ENCODE measurements at regions not wholly inside any gene's neighbourhood (a gene's known extent, or its start where the extent isn't known, plus 50 kb on each side); places are given as distances from the start of the nearest gene placed in this dataset.

DNA sequence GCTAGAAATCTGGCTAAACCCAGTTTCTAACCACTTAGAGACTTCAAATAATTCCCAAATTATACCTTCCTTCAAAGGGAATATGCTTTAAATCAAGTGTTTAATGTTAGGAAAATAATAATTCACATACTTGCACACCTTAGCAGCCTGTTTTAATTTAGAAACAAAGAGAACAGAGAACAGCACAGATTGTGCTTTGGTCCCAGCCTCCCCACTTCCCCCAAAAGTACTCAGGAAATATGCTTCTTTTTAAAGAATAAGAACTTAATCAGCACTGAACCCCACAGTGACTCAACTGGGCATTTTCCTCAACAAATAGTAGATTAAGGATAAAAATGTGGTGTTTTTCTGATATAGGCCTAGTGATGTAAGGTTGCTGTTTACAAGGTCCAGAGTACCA is 295.8 kb downstream of the GBA3 start:
- Histone ChIP-seq H3K9ac (ENCODE audit: low read length) (no peak overlapping the region), H3K9me3 (ENCODE audit: low read length) (no peaks in the 10 kb centered on the region), H3K79me2 (replicated peaks; ENCODE audit: insufficient read depth, low read length) (no peaks in the 10 kb centered on the region), H3K27ac (ENCODE audit: low read length) (no peak overlapping the region), H3K9me2 (ENCODE audit: insufficient read depth, low read length) (no peaks in the 10 kb centered on the region), H3F3A (ENCODE audit: insufficient read depth, low read length, poor library complexity, severe bottlenecking) (no peaks in the 10 kb centered on the region), H3K36me3 (ENCODE audit: insufficient read depth, low read length) (no peaks in the 10 kb centered on the region), H2AFZ (ENCODE audit: low read depth, low read length) (no peak overlapping the region), H3K4me3 (ENCODE audit: low read length) (no peak overlapping the region), H3K4me2 (ENCODE audit: low read length) (no peak overlapping the region), H4K20me1 (ENCODE audit: insufficient read depth) (no peaks in the 10 kb centered on the region), H3K27me3 (ENCODE audit: insufficient read depth, low read depth, low read length) (no peaks in the 10 kb centered on the region)
- TF ChIP-seq TAF1 (IDR thresholded peaks at IDR 0.05; ENCODE audit: low read depth) = no peak
- TF ChIP-seq, protein P1, sequence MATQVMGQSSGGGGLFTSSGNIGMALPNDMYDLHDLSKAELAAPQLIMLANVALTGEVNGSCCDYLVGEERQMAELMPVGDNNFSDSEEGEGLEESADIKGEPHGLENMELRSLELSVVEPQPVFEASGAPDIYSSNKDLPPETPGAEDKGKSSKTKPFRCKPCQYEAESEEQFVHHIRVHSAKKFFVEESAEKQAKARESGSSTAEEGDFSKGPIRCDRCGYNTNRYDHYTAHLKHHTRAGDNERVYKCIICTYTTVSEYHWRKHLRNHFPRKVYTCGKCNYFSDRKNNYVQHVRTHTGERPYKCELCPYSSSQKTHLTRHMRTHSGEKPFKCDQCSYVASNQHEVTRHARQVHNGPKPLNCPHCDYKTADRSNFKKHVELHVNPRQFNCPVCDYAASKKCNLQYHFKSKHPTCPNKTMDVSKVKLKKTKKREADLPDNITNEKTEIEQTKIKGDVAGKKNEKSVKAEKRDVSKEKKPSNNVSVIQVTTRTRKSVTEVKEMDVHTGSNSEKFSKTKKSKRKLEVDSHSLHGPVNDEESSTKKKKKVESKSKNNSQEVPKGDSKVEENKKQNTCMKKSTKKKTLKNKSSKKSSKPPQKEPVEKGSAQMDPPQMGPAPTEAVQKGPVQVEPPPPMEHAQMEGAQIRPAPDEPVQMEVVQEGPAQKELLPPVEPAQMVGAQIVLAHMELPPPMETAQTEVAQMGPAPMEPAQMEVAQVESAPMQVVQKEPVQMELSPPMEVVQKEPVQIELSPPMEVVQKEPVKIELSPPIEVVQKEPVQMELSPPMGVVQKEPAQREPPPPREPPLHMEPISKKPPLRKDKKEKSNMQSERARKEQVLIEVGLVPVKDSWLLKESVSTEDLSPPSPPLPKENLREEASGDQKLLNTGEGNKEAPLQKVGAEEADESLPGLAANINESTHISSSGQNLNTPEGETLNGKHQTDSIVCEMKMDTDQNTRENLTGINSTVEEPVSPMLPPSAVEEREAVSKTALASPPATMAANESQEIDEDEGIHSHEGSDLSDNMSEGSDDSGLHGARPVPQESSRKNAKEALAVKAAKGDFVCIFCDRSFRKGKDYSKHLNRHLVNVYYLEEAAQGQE (IDR thresholded peaks at IDR 0.05; ENCODE audit: borderline replicate concordance) = no peak
- no peak for TF ChIP-seq EZH2 (IDR thresholded peaks at IDR 0.05; ENCODE audit: borderline replicate concordance, insufficient read depth, low read length, poor library complexity, severe bottlenecking)

DNA sequence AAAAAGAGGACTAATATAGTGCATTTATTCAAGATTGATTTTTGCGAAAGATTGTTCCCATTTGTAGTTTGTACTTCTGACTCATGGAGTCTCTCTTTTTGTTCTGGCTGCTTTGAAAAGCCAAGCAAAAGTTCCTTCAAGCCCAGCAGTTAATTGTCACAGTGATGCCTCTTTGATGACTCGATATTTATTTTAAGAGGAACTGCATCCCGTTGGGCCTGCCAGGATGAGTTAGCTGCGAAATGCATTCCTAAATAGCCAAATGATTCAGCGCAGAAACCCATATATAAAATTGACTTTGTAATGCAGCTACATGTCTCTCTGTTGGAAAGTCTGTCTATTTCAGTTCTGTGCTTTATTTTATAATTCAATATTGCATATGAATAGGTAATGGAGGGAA is 295.1 kb downstream of the GBA3 start:
- Histone ChIP-seq H3K9ac (ENCODE audit: low read length) (no peak overlapping the region), H3K4me2 (ENCODE audit: low read length) (no peak overlapping the region), H3K79me2 (replicated peaks; ENCODE audit: insufficient read depth, low read length) (no peaks in the 10 kb centered on the region), H3K27me3 (ENCODE audit: insufficient read depth, low read depth, low read length) (no peaks in the 10 kb centered on the region), H3K9me3 (ENCODE audit: low read length) (no peaks in the 10 kb centered on the region), H2AFZ (ENCODE audit: low read depth, low read length) (no peak overlapping the region), H4K20me1 (ENCODE audit: insufficient read depth) (no peaks in the 10 kb centered on the region), H3K36me3 (ENCODE audit: insufficient read depth, low read length) (no peaks in the 10 kb centered on the region), H3K9me2 (ENCODE audit: insufficient read depth, low read length) (no peaks in the 10 kb centered on the region), H3K27ac (ENCODE audit: low read length) (no peak overlapping the region), H3K4me3 (ENCODE audit: low read length) (no peak overlapping the region), H3F3A (ENCODE audit: insufficient read depth, low read length, poor library complexity, severe bottlenecking) (no peaks in the 10 kb centered on the region)
- no peak for TF ChIP-seq SMC3 (conservative IDR thresholded peaks at IDR 0.05; ENCODE audit: poor library complexity)
- TF ChIP-seq, protein P1 (IDR thresholded peaks at IDR 0.05; ENCODE audit: borderline replicate concordance) = no peak
- TF ChIP-seq MXI1 (conservative IDR thresholded peaks at IDR 0.05; ENCODE audit: poor library complexity, severe bottlenecking) = no peak
- no peak for TF ChIP-seq EZH2 (IDR thresholded peaks at IDR 0.05; ENCODE audit: borderline replicate concordance, insufficient read depth, low read length, poor library complexity, severe bottlenecking)

DNA sequence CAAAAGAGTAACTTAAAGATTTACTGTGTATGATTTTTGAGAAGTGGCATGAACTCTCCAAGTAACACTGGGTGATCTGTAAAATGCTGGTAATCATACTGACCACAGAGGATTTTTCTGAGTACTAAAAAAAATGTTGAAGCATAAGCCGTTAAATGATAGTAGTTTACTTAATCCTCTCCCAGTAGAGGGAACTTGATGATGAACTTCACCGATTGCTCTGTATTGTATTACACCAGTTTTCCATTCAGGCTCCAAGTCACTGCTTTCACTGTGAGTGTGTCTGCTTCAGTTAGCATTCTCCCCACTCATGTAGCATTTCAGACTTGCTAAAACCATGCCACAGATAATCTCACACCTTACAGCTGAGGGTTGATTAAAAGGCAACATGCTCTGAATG is 294.1 kb downstream of the GBA3 start:
- TF ChIP-seq MXI1 (conservative IDR thresholded peaks at IDR 0.05; ENCODE audit: poor library complexity, severe bottlenecking) = no peak
- no peak for TF ChIP-seq RAD21 (conservative IDR thresholded peaks at IDR 0.05)
- TF ChIP-seq TAF1 (IDR thresholded peaks at IDR 0.05; ENCODE audit: low read depth) = no peak
- no peak for TF ChIP-seq EP300 (conservative IDR thresholded peaks at IDR 0.05; ENCODE audit: poor library complexity, severe bottlenecking)
- no peak for TF ChIP-seq POLR2AphosphoS5 (IDR thresholded peaks at IDR 0.05)
- no peak for TF ChIP-seq SMC3 (conservative IDR thresholded peaks at IDR 0.05; ENCODE audit: poor library complexity)
- TF ChIP-seq, protein P2, sequence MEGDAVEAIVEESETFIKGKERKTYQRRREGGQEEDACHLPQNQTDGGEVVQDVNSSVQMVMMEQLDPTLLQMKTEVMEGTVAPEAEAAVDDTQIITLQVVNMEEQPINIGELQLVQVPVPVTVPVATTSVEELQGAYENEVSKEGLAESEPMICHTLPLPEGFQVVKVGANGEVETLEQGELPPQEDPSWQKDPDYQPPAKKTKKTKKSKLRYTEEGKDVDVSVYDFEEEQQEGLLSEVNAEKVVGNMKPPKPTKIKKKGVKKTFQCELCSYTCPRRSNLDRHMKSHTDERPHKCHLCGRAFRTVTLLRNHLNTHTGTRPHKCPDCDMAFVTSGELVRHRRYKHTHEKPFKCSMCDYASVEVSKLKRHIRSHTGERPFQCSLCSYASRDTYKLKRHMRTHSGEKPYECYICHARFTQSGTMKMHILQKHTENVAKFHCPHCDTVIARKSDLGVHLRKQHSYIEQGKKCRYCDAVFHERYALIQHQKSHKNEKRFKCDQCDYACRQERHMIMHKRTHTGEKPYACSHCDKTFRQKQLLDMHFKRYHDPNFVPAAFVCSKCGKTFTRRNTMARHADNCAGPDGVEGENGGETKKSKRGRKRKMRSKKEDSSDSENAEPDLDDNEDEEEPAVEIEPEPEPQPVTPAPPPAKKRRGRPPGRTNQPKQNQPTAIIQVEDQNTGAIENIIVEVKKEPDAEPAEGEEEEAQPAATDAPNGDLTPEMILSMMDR (IDR thresholded peaks at IDR 0.05; ENCODE audit: poor library complexity, severe bottlenecking) = no peak
- TF ChIP-seq, protein P1 (IDR thresholded peaks at IDR 0.05; ENCODE audit: borderline replicate concordance) = no peak
- no peak for TF ChIP-seq EZH2 (IDR thresholded peaks at IDR 0.05; ENCODE audit: borderline replicate concordance, insufficient read depth, low read length, poor library complexity, severe bottlenecking)
- H3K4me3 ChIP-seq (ENCODE audit: low read length) = no peak overlapping the region
- H3K4me2 ChIP-seq (ENCODE audit: low read length) = no peak overlapping the region
- no peak overlapping the region for H2AFZ ChIP-seq (ENCODE audit: low read depth, low read length)
- H3K9ac ChIP-seq (ENCODE audit: low read length) = no peak overlapping the region
- H3F3A ChIP-seq (ENCODE audit: insufficient read depth, low read length, poor library complexity, severe bottlenecking) = no peaks in the 10 kb centered on the region
- H3K27ac ChIP-seq (ENCODE audit: low read length) = no peak overlapping the region
- no peaks in the 10 kb centered on the region for H3K9me3 ChIP-seq (ENCODE audit: low read length)
- no peaks in the 10 kb centered on the region for H3K27me3 ChIP-seq (ENCODE audit: insufficient read depth, low read depth, low read length)
- H4K20me1 ChIP-seq (ENCODE audit: insufficient read depth) = no peaks in the 10 kb centered on the region
- no peaks in the 10 kb centered on the region for H3K36me3 ChIP-seq (ENCODE audit: insufficient read depth, low read length)
- H3K79me2 ChIP-seq (replicated peaks; ENCODE audit: insufficient read depth, low read length) = no peaks in the 10 kb centered on the region
- no peaks in the 10 kb centered on the region for H3K9me2 ChIP-seq (ENCODE audit: insufficient read depth, low read length)

Measured in neural cell (in vitro differentiated cells).